ENCODE measurements at regions not wholly inside any gene's neighbourhood (a gene's known extent, or its start where the extent isn't known, plus 50 kb on each side); places are given as distances from the start of the nearest gene placed in this dataset.

GRCh38 chr2:62597323-62597722, 91.3 kb upstream of the TMEM17 start:
- no peak for TF ChIP-seq CTCF (IDR thresholded peaks at IDR 0.05)
- TF ChIP-seq POLR2A (IDR thresholded peaks at IDR 0.05): no peak
- TF ChIP-seq POLR2AphosphoS5 (IDR thresholded peaks at IDR 0.05; ENCODE audit: insufficient read depth in 1 of 2, low read depth in 1 of 2): no peak
